NB4 (cell line): ENCODE measurements at regions not wholly inside any gene's neighbourhood (a gene's known extent, or its start where the extent isn't known, plus 50 kb on each side); places are given as distances from the start of the nearest gene placed in this dataset.

ENCODE experiments used
- CTCF ChIP-seq: IDR thresholded peaks from one replicate; pipeline ENCODE4 v1.5.1; 2012; ENCODE audit warnings: low read depth, low read length
- MYC ChIP-seq: IDR thresholded peaks from 2 replicates; pipeline ENCODE4 v1.6.1; 2011; ENCODE audit warnings: low read depth, low read length
- POLR2A ChIP-seq: IDR thresholded peaks from 2 replicates; pipeline ENCODE4 v1.6.1; 2011; ENCODE audit warnings: mild to moderate bottlenecking; ENCODE audit not compliant: insufficient read length; ENCODE audit errors: extremely low read depth

GRCh38 chrX:139191746-139192385 is 338.7 kb upstream of the F9 start:
- no peak for TF ChIP-seq CTCF
- no peak for TF ChIP-seq POLR2A
- no peak for TF ChIP-seq MYC
